Activated CD4-positive, alpha-beta T cell treated with anti-CD3 and anti-CD28 coated beads, Interleukin-2, Interleukin-6, amounts not matched to agents 100 ng/mL and 50 ng/mL, durations not matched to agents 16 hours and 8 hours (primary cell): ENCODE measurements at regions not wholly inside any gene's neighbourhood (a gene's known extent, or its start where the extent isn't known, plus 50 kb on each side); places are given as distances from the start of the nearest gene placed in this dataset.

Experiments
- DNase-seq: peaks from one replicate; pipeline ENCODE4 v3.0.0-alpha.2; 2020

DNA sequence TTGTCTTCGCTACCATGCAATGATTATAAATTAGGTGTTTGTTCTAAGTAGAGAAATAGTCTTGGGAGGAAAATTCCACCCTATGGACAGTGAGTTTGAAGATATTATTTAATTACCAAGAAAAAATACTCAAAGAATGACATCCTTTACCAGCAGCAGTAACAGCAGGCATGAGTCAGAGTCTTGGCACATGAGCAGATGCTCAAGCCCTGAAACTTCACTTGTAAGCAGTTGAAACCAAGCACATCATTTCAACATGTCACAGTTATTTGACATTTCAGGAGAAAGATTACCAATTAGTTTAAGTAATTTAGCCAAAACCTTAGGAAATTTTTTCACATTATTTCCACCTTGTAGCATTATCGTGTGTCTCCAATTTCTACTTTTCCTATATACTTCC lies 99.2 kb downstream of the C12orf50 start:
- DNase-seq = no peak

DNA sequence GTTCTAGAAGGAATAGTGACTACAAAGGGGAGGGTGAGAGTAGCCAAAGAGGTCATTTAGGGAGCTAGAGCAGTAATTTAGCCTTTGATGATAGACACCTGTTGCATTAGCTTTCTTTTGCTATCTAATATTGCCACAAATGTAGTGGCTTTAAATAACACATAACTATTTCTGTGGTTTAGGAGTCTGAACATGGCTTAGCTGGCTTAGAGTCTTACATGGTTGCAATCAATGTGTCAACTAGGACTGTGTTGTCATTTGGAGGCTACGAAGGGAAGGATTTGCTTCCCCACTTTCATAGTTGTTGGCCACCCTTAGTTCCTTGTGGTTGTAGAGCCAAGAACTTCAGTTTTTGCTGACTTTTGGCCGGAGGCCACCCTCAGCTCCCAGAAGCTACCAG lies 99.9 kb downstream of the C12orf50 start:
- no peak for DNase-seq

DNA sequence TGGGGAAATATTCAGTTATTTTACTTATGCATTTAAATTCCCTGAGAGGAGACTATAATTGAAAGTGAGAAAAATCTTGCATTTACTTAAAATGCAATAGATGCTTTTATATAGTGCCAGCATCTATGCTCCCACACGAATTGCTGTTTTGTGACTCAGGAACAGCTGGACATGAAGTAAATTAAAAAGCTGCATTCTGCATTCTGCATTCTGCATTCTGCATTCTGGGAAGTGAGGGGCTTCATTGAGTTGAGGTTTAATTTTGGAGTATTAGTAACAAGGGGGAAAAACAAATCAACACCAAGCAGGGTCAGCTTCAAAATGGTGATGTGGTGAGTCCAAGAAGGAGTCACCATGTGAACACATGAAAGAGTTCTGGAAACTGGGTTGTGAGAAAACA lies 101.2 kb downstream of the C12orf50 start:
- no peak for DNase-seq

DNA sequence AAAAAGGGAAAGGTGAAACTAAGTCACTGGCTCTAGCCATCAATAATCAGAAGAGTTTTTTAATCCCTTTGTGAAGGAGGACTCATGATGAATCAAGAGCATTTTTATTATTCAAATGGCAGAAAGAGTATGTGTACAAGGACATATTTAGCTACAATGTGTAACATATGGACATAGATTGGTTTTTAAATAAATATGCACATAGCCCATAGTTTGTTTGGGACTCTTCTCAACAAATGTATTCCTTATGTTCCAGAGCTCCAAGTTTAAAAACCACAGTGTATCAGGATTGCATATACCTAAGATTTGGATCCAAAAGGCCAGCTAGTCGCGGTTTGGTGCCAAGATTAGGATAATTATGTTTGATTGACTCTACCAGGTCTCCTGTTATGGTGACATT lies 104.2 kb downstream of the C12orf50 start:
- no peak for DNase-seq

DNA sequence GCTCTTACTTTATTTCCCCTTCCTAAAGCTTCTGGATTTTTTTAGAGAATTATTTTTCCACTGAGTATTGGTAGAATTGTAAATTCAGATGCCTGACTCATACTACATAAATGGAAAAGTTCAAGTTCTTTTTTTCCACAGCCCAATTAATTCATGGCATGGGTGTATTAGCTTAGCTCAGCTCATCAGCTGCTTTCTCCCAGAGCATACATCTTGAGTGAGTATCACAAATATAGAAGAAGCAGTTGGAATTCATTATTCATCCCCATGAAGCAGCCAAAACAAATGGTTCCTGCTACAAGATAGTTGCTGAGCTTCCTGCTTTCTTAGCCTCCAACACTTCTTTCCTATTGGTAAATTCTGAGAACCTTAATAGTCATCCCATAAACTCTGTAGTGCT lies 105.1 kb downstream of the C12orf50 start:
- no peak for DNase-seq

DNA sequence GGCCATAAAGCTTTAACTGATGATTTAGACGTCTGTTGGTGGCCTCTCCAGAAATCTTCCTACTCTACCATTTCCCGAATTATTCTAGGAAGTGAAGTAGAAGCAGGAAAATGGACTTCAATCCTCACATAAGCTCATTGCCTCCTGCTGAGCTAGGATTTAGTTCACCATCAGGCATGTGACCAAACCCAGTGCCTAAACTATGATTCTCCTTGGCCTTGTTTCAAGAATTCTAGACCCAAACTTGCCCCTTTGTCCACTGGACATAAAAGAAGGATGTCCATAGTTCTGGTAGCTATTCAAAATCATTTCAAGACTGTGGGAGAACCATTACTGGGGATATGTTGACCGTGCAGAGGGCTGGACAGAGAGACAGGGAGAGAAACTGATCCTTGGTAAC lies 105.8 kb downstream of the C12orf50 start:
- no peak for DNase-seq

DNA sequence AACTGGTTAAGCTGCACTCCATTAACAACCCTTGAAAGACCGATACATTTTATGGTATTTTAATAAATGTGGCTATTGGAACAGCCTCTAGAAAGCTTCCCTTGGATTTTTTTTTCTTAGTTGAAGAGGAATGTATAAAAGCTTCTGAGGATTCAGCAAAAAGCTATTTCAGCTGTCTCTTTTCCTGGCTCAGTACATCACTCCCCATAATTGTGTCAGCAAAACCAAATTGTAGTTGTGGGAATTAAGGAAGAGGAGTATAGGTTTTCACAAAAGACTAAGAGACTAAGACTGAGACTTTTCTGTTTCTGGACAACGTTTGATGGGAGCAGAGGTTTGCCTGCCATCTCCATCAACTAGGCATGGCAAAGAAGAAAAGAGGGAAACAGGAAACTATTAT lies 106.5 kb downstream of the C12orf50 start:
- no peak for DNase-seq

DNA sequence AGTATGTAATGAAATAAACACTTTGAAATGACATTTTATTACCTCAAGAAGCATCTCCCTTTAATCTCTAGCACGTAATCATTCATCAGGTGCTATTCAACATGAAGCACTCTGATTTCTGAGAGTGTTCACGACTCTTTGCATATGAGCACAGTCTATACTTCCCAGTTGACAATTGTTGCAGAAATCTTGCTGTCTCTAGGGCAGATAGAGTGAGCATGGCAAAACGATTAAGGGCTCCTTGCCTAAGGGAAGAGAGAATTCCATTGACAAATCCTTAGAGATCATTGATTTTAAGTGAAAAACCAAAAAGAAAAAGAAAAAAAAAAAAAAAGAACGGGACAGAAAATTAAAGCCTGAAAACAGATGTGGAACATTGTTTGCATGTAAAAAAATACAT lies 107.6 kb downstream of the C12orf50 start:
- DNase-seq = no peak

DNA sequence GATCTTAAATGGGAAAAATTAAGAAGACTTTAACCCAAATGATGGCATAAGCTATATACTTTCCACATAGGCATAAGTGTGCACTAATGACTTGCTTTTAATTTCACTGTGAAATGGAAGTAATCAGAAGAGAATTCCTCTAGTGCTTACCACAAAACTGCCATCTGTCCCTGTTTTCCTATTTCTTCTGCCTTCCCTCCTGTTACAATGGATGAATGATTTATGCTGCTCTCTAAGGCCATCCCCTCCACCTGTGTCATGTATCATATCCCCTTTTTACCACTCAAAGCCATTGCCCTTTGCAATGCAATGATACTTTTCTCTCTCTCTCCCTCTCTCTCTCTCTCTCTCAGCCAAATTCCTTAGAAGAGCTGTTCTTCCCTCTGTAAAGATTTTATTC lies 109.1 kb downstream of the C12orf50 start:
- DNase-seq = no peak

DNA sequence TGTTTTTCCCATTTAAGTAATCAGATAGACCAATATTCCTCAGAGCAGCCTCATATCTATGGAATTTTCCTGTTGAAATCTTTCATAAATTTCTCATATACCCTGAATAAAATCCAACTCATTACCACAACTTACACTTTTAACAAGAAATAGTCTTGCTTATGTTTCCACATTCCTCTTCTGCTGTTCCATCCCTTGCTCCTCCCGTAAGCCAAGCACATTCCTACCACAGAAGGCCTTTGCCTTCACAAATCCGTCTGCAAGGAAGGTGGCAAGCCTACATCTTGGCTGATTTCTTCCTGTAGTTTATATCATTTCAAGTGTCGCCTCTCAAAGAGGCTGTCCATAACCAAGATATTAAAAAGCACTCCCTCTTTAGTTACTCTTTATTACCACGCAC lies 127.7 kb downstream of the C12orf50 start:
- no peak for DNase-seq

DNA sequence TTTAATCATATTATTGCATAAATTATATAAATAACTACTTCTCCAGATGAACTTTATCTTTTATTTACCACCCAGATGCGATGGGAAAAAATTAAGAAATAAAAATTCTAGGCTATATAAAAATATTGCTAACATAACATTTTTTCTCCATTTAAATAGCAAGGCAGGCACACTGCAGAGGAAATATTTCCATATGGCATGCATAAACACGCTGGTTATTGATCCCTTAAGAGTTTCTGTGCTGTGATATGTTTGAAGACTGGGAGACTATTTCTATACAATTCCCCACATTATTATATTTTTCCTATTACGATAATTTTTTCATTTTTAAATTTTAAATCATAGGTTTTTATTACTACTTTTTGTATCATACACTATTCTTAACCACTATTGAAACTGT lies 131.5 kb downstream of the C12orf50 start:
- no peak for DNase-seq

DNA sequence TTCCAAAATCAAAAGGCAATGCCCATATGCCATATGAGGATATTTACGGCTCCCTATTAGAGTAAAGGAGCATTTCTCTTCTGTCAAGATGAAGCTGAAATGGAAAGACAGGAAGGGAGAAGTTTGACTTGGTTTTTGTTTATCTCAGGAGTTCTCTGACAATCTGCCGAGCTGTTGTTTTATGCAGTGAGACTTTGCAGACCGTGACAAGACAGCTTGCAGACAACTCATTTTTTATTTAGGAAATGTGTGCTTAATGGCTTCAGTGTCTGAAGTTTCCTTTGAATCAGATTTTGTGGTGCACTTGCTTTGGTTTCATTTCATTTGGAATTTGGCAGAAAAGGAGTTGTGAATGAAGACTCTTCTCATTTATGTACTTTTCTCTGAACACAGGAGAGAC lies 145.4 kb downstream of the C12orf50 start:
- peak; percentile 17 for DNase-seq

DNA sequence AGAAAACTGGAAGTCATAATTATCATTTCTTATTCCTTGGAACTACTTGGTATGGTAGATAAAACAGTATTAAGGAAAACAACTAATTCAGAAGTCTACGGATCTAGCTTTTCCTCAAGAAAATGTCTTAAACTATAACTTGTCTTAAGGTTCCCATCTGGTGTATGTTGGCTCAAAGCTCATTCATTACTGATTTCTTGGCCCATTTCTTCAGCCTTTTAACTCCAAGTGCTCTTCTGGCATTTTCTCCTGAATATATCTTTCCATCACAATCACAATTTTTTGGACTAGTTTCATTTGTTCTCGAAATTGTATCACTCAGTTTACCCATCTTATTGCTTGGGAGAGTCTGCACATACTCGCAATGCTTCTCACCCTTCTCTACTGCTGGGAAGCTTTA lies 150.1 kb downstream of the C12orf50 start:
- no peak for DNase-seq

DNA sequence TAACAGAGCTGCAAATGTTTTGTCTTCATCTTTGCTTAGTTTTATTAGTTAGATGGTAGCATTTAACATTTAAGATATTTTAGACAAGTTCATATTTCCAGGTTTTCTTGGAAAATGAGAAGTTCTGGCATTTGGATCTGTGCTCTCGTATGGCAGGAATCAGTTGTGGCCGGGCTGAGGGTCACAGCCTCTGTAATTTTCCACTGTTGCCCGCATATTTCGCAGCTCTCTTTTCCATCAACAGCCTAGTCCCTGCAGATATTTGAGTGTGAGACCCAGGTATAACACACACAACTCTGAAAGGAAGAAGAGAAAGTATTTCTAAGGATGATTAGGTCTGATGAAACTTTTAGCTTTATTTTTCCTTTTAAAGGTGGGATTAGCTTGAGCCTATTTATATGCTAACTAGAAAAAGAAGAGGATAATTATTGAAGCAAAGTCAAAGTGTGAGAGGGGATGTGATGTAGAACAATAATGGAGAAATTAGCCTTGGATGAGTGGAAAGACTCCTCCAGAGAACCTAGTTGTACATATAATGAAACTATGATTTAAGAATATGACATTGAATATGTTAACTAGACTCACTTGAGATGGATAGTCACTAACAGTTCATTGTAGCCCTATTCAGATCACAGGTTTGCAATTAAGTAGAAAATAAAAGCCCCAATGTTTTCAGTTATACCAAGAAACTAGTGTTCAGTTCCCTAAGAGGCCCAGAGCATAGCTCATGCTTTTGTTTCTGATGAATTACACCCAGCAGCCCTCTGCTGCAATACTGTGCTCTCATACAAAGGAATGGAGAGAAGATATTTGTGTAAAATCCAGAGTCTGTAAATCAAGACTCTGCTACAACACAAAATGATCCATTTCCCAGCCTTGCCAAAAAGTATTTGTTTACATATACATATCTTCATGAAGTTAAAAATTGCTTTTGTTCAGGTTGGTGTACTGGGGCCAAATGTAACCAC lies 158.4 kb downstream of the C12orf50 start:
- no peak for DNase-seq

DNA sequence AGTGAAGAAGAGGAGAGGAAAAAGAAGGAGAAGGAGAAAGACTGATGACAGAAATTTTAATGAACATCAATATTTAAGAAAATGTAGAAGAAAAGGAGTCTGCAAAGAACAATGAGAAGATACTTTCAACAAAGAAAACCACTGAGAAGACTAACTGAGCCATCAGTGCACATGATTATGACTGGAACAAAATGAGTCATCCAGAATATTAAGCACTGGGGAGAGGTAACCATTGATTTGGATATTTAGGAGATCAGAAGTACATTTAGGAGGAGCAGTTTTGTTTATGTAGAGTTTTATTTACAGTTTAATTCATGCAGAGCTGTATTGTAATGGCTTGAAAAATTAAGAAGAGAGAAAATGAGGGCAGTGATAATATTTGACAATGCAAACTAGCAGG lies 159.1 kb downstream of the C12orf50 start:
- no peak for DNase-seq

DNA sequence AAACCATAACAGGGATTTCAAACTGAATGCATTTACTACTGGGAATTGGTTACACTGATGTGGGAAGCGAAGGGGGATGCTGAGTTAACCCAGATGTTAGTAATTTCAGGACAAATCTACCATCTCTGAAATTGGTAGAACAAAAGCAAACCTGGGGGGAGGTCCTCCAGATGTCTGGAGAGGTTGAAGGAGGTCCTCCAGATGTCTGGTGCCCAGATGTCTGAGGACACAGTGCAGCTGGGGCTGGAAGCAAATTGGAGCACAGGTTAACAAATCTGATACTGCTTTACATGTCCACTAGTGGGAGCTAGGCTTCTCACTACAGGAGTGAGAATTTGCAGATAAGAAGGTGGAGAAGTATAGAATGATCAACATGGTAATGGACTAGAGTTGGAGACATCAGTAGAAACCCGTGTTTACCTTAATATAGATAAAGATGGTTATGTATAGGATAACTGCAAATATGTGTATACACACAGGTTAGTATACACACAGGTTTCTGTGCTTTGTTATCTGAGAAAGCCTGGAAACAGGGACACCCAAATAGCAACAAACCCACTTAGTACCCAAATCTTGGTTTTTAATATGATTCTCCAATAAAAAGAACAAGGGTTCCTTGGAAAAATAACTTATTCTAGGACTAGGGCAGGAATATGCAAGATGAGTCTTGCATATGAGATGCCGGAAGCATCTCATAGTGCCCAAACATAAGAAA lies 162.5 kb downstream of the C12orf50 start:
- DNase-seq = peak; percentile 17

DNA sequence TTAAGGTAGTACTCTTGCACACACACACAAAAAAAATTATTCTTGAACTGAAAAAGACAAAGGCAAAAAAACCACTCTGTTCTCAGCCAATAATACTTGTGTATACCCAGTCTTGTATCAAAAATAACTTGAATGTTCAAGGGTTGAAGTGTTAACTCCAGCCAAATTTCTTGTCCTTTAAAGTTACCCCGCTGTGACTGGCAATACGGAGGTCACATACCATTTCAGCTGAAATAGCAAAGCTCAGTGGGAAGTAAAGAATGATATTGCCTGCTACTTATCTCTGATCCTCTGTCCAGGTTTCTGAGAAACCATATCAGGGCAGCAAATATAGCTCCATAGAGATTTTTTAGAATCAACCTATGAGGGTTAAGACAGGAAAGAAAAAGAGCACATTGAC lies 167.4 kb downstream of the C12orf50 start:
- no peak for DNase-seq

DNA sequence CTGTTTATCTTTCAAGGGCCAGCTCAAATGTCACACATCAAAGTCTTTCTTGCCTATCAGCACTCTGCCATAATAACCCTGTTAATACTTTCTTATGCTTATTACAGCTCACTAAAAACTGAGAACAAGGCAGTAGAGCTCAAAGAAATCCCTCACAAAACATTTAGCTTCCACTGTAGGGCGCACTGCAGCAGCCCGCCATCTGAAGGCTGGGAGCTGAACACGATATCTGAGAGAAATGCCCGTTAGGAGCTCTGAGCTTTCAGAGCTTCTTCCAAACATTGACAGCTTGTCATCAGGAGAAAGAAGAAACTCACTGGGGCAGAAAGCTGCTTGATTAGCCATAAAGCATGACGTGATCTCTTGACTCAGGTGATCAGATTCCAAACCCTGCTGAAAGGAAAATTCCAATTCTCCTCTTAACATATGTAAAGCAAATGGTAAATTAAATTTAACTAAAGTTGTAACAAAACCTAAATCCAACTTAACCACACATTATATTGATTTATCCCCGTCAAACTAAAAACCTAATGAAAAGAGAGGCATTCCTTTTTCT lies 175.7 kb downstream of the C12orf50 start:
- DNase-seq = no peak

DNA sequence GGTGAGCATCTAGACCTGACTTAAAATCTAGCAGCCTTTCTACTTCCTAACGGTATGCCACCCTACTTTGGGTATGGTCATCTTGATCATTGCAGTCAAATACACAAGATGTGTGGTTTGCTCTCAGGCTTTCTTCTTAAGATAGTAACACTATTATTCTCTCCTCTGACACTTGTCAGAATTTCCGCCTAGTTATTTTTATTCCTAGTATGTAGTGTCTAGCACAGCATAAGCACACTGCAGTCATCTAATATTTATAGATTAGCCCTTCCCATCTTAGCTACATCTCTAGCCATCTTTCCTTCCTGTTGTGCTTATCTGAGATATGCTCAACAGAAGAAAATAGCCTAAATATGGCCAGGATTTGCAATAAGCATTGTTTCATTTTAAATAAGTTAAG lies 180.1 kb downstream of the C12orf50 start:
- no peak for DNase-seq

DNA sequence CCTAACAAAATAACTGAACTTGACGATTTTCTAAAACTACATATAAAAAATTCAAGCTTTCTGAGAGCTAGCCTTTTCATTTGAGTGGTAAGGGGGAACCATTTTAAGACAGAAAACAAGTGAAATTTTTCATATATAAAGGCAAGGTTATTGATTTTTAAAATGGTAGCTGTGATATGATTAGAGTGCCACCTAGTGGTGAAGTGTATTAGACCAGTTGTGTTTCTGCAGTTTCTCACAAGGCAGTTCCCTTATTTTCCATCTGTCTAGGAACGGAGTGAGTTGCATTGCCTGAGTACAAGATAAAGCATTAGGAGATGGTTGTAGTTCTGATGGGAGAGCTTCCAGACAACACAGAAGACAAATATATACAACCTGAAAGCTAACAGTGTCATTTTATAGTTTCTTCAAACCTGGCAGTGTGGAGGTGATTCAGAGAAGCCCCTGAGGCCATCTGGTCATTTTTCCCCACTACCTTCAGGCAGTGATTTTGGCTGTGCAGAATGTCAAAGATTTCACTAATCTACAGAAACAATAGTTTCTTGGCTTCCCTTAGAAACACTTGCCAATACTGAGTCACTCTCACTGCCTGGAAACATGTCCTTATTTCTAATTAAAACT lies 180.8 kb downstream of the C12orf50 start:
- DNase-seq = peak; percentile 59

DNA sequence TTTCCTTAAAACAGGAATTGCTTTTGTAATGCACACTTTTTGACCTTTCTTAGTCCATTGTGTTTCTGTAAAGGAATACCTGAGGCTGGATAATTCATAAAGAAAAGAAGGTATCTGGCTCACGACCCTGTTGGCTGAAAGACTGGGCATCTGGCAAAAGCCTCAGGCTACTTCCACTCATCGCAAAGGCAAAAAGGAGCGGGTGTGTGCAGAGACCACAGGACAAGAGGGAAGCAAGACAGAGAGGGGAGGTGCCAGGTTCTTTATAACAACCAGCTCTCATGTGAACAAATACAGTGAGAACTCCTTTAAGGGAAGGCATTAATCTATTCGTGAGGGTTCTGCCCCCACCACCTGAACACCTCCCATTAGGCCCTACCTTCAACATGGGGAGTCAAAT lies 182.1 kb downstream of the C12orf50 start:
- DNase-seq = no peak

DNA sequence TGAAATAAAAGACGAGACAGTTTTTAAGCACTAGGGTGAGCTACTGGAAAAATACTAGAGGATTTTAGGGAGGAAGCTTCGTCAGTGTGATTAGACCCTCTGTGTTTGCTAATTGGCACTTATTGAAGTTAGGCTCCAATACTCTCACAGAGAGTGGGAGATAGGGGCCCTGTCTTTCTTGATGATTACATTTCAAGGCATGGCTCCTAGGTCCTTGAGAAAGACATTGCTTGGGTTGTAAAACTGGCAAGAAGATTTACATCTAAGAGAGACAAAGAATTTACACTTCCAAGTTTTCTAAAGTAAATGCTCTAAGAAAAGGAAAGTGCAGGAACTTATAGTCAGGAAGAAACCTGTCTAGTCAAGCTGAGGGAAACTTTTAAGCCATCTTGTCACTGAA lies 183.2 kb downstream of the C12orf50 start:
- no peak for DNase-seq

DNA sequence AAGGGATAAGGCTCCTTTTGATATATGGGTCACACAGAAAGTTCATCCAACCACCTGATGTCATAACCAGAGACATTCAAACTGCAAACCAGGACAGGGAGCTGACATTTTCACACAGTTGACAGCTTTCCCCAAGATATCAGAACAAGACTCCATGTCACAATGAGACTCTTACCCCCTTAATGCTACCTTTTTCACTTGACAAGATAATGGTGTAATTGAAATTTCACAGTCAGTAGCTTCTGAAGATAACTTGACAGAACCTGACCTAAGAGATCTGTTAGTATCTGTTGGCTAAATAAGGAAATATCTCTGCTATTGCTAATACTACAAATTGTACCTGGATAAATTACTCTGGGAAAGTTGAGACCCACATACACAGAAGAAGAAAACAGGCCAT lies 187.3 kb downstream of the C12orf50 start:
- no peak for DNase-seq

DNA sequence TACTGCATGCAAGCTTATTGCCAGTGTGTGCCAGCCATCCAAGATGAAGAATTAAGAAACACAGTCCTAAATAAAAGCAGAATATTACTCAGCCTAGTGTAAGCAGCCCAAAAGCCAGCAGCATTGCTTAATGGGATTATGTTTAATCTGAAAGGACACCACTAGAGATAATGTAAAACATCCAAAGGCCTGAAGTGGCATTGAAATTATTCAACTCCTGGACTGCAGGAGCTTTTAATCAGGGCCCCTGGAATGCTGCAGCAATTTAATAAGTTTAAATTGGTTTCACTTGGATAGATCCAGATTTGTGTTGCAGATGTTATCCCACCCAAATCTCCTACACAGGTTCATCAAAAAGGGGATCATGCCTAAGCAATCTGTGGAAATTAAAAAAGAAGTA lies 193.0 kb downstream of the C12orf50 start:
- no peak for DNase-seq
